ENCODE measurements at regions not wholly inside any gene's neighbourhood (a gene's known extent, or its start where the extent isn't known, plus 50 kb on each side); places are given as distances from the start of the nearest gene placed in this dataset.

DNA sequence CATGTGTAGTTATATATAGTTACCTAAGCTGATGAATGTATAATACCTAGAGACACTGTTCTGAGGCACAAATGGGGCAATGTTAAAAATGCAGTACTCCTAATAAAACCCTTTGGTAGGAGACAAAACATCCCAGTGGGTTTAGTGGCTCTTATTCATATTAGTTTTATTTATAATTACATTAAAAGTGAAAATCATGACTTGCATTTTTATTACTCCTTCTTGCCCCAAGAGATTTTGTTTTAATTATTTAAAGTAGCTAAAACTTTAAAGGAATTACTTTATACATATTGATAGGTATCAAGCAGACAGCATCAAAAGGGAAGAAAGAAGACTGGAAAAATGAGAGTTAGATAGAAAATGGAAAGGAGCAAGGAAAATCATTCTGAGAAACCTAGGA is 688.6 kb downstream of the GALC start:
- H3K4me1 ChIP-seq (ENCODE audit: insufficient read depth, low read length) = no peaks in the 10 kb centered on the region
- no peaks in the 10 kb centered on the region for H3K79me2 ChIP-seq (ENCODE audit: insufficient read depth, low read length)
- no peak overlapping the region for H3K4me3 ChIP-seq (ENCODE audit: insufficient read depth, low read depth, low read length)
- TF ChIP-seq EZH2 (IDR thresholded peaks at IDR 0.05; ENCODE audit: insufficient read depth, low read length) = no peak
- no peak overlapping the region for H3K4me2 ChIP-seq (ENCODE audit: low read length)
- H4K20me1 ChIP-seq (ENCODE audit: insufficient read depth, low read length) = no peaks in the 10 kb centered on the region
- no peak overlapping the region for H3K9ac ChIP-seq (ENCODE audit: low read length)
- H3K27ac ChIP-seq (ENCODE audit: low read depth, low read length) = no peak overlapping the region
- FAIRE-seq = no peak
- no peaks in the 10 kb centered on the region for H3K9me3 Mint-ChIP-seq (ENCODE audit: unreplicated experiment)
- H3K27ac Mint-ChIP-seq (ENCODE audit: unreplicated experiment) = no peak overlapping the region
- no peak overlapping the region for H2AFZ ChIP-seq (ENCODE audit: low read depth, low read length)
- no peaks in the 10 kb centered on the region for H3K36me3 Mint-ChIP-seq (ENCODE audit: low read depth, unreplicated experiment)
- no peaks in the 10 kb centered on the region for H3K27me3 ChIP-seq (ENCODE audit: insufficient read depth, low read length)
- H3K36me3 ChIP-seq (ENCODE audit: insufficient read depth, low read length) = no peaks in the 10 kb centered on the region
- H3K4me1 Mint-ChIP-seq (ENCODE audit: low read depth, unreplicated experiment) = no peaks in the 10 kb centered on the region
- H3K4me3 Mint-ChIP-seq (ENCODE audit: unreplicated experiment) = no peak overlapping the region
- H3K9me3 ChIP-seq (ENCODE audit: insufficient read depth, low read depth, low read length) = no peaks in the 10 kb centered on the region
- H3K27me3 Mint-ChIP-seq (ENCODE audit: low read depth, unreplicated experiment) = peaks cover 2% of the 10 kb centered on the region
- DNase-seq (ENCODE audit: low read depth) = no peak

DNA sequence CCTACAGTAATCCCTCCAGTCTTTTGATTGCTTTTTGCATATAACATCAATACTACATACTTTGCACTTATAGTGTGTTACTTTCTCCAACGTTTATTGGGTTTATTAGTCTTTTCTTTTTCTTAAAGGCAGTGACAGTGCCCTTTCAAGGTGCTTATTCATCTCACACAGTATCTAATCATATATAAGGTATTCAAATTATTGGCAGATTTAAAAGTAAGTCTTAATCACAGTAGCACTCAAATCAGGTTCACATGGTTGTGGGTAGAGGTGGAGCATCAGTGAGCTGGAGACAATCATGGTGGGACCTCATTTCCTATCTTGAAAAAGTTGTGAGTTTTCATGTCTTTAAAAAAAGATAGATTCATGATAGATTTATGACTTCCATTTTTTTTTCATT is 706.2 kb downstream of the GALC start:
- no peaks in the 10 kb centered on the region for H3K27me3 ChIP-seq (ENCODE audit: insufficient read depth, low read length)
- H3K27ac ChIP-seq (ENCODE audit: low read depth, low read length) = no peak overlapping the region
- TF ChIP-seq, protein P1, sequence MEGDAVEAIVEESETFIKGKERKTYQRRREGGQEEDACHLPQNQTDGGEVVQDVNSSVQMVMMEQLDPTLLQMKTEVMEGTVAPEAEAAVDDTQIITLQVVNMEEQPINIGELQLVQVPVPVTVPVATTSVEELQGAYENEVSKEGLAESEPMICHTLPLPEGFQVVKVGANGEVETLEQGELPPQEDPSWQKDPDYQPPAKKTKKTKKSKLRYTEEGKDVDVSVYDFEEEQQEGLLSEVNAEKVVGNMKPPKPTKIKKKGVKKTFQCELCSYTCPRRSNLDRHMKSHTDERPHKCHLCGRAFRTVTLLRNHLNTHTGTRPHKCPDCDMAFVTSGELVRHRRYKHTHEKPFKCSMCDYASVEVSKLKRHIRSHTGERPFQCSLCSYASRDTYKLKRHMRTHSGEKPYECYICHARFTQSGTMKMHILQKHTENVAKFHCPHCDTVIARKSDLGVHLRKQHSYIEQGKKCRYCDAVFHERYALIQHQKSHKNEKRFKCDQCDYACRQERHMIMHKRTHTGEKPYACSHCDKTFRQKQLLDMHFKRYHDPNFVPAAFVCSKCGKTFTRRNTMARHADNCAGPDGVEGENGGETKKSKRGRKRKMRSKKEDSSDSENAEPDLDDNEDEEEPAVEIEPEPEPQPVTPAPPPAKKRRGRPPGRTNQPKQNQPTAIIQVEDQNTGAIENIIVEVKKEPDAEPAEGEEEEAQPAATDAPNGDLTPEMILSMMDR (IDR thresholded peaks at IDR 0.05; ENCODE audit: insufficient read depth, low read depth, low read length) = no peak
- no peak for TF ChIP-seq EZH2 (IDR thresholded peaks at IDR 0.05; ENCODE audit: insufficient read depth, low read length)
- FAIRE-seq (no peak), DNase-seq (ENCODE audit: low read depth) (no peak)
- no peaks in the 10 kb centered on the region for H4K20me1 ChIP-seq (ENCODE audit: insufficient read depth, low read length)
- no peak overlapping the region for H3K4me2 ChIP-seq (ENCODE audit: low read length)
- Mint-ChIP-seq H3K4me3 (ENCODE audit: unreplicated experiment) (no peak overlapping the region), H3K4me1 (ENCODE audit: low read depth, unreplicated experiment) (no peaks in the 10 kb centered on the region), H3K27ac (ENCODE audit: unreplicated experiment) (no peak overlapping the region), H3K9me3 (ENCODE audit: unreplicated experiment) (no peaks in the 10 kb centered on the region), H3K36me3 (ENCODE audit: low read depth, unreplicated experiment) (no peaks in the 10 kb centered on the region), H3K27me3 (ENCODE audit: low read depth, unreplicated experiment) (no peaks in the 10 kb centered on the region)
- no peaks in the 10 kb centered on the region for H3K9me3 ChIP-seq (ENCODE audit: insufficient read depth, low read depth, low read length)
- no peak overlapping the region for H2AFZ ChIP-seq (ENCODE audit: low read depth, low read length)
- no peak overlapping the region for H3K4me3 ChIP-seq (ENCODE audit: insufficient read depth, low read depth, low read length)
- no peaks in the 10 kb centered on the region for H3K4me1 ChIP-seq (ENCODE audit: insufficient read depth, low read length)
- no peaks in the 10 kb centered on the region for H3K79me2 ChIP-seq (ENCODE audit: insufficient read depth, low read length)
- no peaks in the 10 kb centered on the region for H3K36me3 ChIP-seq (ENCODE audit: insufficient read depth, low read length)
- H3K9ac ChIP-seq (ENCODE audit: low read length) = no peak overlapping the region

DNA sequence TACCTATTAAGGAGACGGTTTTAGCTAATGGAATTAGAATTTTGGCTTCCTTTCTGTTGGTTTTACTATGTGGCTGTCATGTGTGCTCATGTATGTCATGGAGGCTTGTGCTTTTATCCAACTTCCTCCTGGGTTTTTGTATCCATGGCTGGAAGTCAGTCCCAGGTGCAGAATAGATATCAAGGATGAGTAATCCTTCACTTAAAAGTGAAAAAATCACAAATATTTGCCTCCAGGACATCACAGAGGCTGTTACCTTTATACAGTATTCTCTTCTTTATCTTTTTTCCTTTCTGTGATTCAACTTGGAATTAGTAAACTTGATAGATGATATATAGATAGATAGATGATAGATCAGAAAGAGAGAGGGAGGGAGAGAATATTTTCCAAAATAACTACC is 706.8 kb downstream of the GALC start:
- no peaks in the 10 kb centered on the region for H3K4me1 ChIP-seq (ENCODE audit: insufficient read depth, low read length)
- H3K9me3 ChIP-seq (ENCODE audit: insufficient read depth, low read depth, low read length) = no peaks in the 10 kb centered on the region
- H3K79me2 ChIP-seq (ENCODE audit: insufficient read depth, low read length) = no peaks in the 10 kb centered on the region
- H3K9me3 Mint-ChIP-seq (ENCODE audit: unreplicated experiment) = no peaks in the 10 kb centered on the region
- no peaks in the 10 kb centered on the region for H4K20me1 ChIP-seq (ENCODE audit: insufficient read depth, low read length)
- H3K27ac ChIP-seq (ENCODE audit: low read depth, low read length) = no peak overlapping the region
- FAIRE-seq (no peak), DNase-seq (ENCODE audit: low read depth) (no peak)
- no peak overlapping the region for H3K27ac Mint-ChIP-seq (ENCODE audit: unreplicated experiment)
- H3K4me2 ChIP-seq (ENCODE audit: low read length) = no peak overlapping the region
- no peak overlapping the region for H3K9ac ChIP-seq (ENCODE audit: low read length)
- H3K36me3 Mint-ChIP-seq (ENCODE audit: low read depth, unreplicated experiment) = no peaks in the 10 kb centered on the region
- H3K27me3 ChIP-seq (ENCODE audit: insufficient read depth, low read length) = no peaks in the 10 kb centered on the region
- H3K27me3 Mint-ChIP-seq (ENCODE audit: low read depth, unreplicated experiment) = no peaks in the 10 kb centered on the region
- H3K4me3 Mint-ChIP-seq (ENCODE audit: unreplicated experiment) = no peak overlapping the region
- H2AFZ ChIP-seq (ENCODE audit: low read depth, low read length) = no peak overlapping the region
- H3K4me1 Mint-ChIP-seq (ENCODE audit: low read depth, unreplicated experiment) = no peaks in the 10 kb centered on the region
- H3K36me3 ChIP-seq (ENCODE audit: insufficient read depth, low read length) = no peaks in the 10 kb centered on the region
- H3K4me3 ChIP-seq (ENCODE audit: insufficient read depth, low read depth, low read length) = no peak overlapping the region
- TF ChIP-seq, protein P1 (IDR thresholded peaks at IDR 0.05; ENCODE audit: insufficient read depth, low read depth, low read length) = no peak
- TF ChIP-seq EZH2 (IDR thresholded peaks at IDR 0.05; ENCODE audit: insufficient read depth, low read length) = no peak
